H9 (cell line): ENCODE measurements at regions not wholly inside any gene's neighbourhood (a gene's known extent, or its start where the extent isn't known, plus 50 kb on each side); places are given as distances from the start of the nearest gene placed in this dataset.

ENCODE experiments used
- DNase-seq: peaks from one replicate; pipeline ENCODE4 v3.0.0-alpha.2; 2017
- H2AFZ ChIP-seq: one replicate; pipeline ENCODE4 v1.6.1; 2013; ENCODE audit warnings: mild to moderate bottlenecking, low read length, control low read depth, moderate library complexity
- H2AK5ac ChIP-seq: 2 replicates; pipeline ENCODE4 v1.6.1; 2013; ENCODE audit warnings: low read length, control low read depth, mixed read lengths; ENCODE audit not compliant: insufficient read length
- H2BK120ac ChIP-seq: one replicate; pipeline ENCODE4 v1.6.1; 2013; ENCODE audit warnings: low read depth, mild to moderate bottlenecking, low read length, control low read depth, inconsistent platforms; ENCODE audit not compliant: poor library complexity, severe bottlenecking
- H2BK12ac ChIP-seq: 2 replicates; pipeline ENCODE4 v1.6.1; 2013; ENCODE audit warnings: low read length, control low read depth, mixed read lengths, low read depth; ENCODE audit not compliant: insufficient read length
- H2BK15ac ChIP-seq: 2 replicates; pipeline ENCODE4 v1.6.1; 2013; ENCODE audit warnings: low read depth, low read length, control low read depth
- H2BK20ac ChIP-seq: one replicate; pipeline ENCODE4 v1.6.1; 2013; ENCODE audit warnings: low read depth, mild to moderate bottlenecking, low read length, control low read depth, inconsistent platforms; ENCODE audit not compliant: poor library complexity, severe bottlenecking
- H2BK5ac ChIP-seq: 2 replicates; pipeline ENCODE4 v1.6.1; 2013; ENCODE audit warnings: low read length, control low read depth, mixed read lengths; ENCODE audit not compliant: insufficient read length
- H3K14ac ChIP-seq: 2 replicates; pipeline ENCODE4 v1.6.1; 2013; ENCODE audit warnings: low read length, control low read depth; ENCODE audit not compliant: insufficient read depth
- H3K18ac ChIP-seq: 2 replicates; pipeline ENCODE4 v1.6.1; 2013; ENCODE audit warnings: low read depth, mild to moderate bottlenecking, mixed read lengths, low read length, control low read depth; ENCODE audit not compliant: insufficient read length
- H3K23ac ChIP-seq: 2 replicates; pipeline ENCODE4 v1.6.1; 2013; ENCODE audit warnings: low read length, control low read depth, mixed read lengths, low read depth; ENCODE audit not compliant: insufficient read length
- H3K23me2 ChIP-seq: 2 replicates; pipeline ENCODE4 v1.6.1; 2013; ENCODE audit warnings: low read depth, mild to moderate bottlenecking, mixed read lengths, low read length, control low read depth; ENCODE audit not compliant: insufficient read length, poor library complexity, severe bottlenecking
- H3K27ac ChIP-seq: 2 replicates; pipeline ENCODE4 v1.5.1; 2013; ENCODE audit warnings: low read length, control low read depth, mixed read lengths, low read depth; ENCODE audit not compliant: insufficient read length
- H3K27me3 ChIP-seq: 2 replicates; pipeline ENCODE4 v1.6.1; 2013; ENCODE audit warnings: low read length, control low read depth, inconsistent platforms; ENCODE audit not compliant: insufficient read depth
- H3K4ac ChIP-seq: 2 replicates; pipeline ENCODE4 v1.6.1; 2013; ENCODE audit warnings: low read depth, mild to moderate bottlenecking, control low read depth, inconsistent platforms, low read length, moderate library complexity
- H3K4me1 ChIP-seq: 2 replicates; pipeline ENCODE4 v1.6.1; 2013; ENCODE audit warnings: low read length, control low read depth, inconsistent platforms; ENCODE audit not compliant: insufficient read depth
- H3K4me2 ChIP-seq: 2 replicates; pipeline ENCODE4 v1.6.1; 2013; ENCODE audit warnings: low read length, control low read depth, mixed read lengths; ENCODE audit not compliant: insufficient read length, insufficient read depth
- H3K56ac ChIP-seq: 2 replicates; pipeline ENCODE4 v1.6.1; 2013; ENCODE audit warnings: low read depth, mild to moderate bottlenecking, mixed read lengths, low read length, control low read depth; ENCODE audit not compliant: insufficient read length
- H3K79me1 ChIP-seq: 2 replicates; pipeline ENCODE4 v1.6.1; 2013; ENCODE audit warnings: low read depth, mild to moderate bottlenecking, moderate library complexity, low read length, control low read depth, inconsistent platforms; ENCODE audit not compliant: insufficient read depth, poor library complexity, severe bottlenecking
- H3K79me2 ChIP-seq: 2 replicates; pipeline ENCODE4 v1.6.1; 2013; ENCODE audit warnings: low read length, control low read depth, inconsistent platforms; ENCODE audit not compliant: insufficient read depth
- H3K9ac ChIP-seq: 2 replicates; pipeline ENCODE4 v1.6.1; 2013; ENCODE audit warnings: low read length, control low read depth, mixed read lengths; ENCODE audit not compliant: insufficient read length; ENCODE audit errors: extremely low read depth
- H3K9me3 ChIP-seq: one replicate; pipeline ENCODE4 v1.6.1; 2013; ENCODE audit warnings: low read depth, low read length, inconsistent platforms; ENCODE audit not compliant: control insufficient read depth
- H3T11ph ChIP-seq: one replicate; pipeline ENCODE4 v1.6.1; 2013; ENCODE audit warnings: mild to moderate bottlenecking, low read length, control low read depth, inconsistent platforms
- H4K20me1 ChIP-seq: one replicate; pipeline ENCODE4 v1.6.1; 2013; ENCODE audit not compliant: control insufficient read depth, insufficient read length, insufficient read depth
- H4K5ac ChIP-seq: 2 replicates; pipeline ENCODE4 v1.6.1; 2013; ENCODE audit warnings: low read depth, mild to moderate bottlenecking, mixed read lengths, low read length, control low read depth; ENCODE audit not compliant: insufficient read length
- H4K8ac ChIP-seq: replicated peaks from 2 replicates; pipeline ENCODE4 v1.6.1; 2013; ENCODE audit warnings: low read length, control low read depth, mixed read lengths, low read depth; ENCODE audit not compliant: insufficient read length
- H4K91ac ChIP-seq: 2 replicates; pipeline ENCODE4 v1.6.1; 2013; ENCODE audit warnings: low read depth, mild to moderate bottlenecking, moderate library complexity, mixed read lengths, low read length, control low read depth; ENCODE audit not compliant: insufficient read length
- H3K27ac Mint-ChIP-seq, 3 experiments: 2 replicates in 2 of 3; 3 replicates in 1 of 3; pipeline ENCODE4 v1.8.0; 2020 to 2021; ENCODE audit warnings: mixed read lengths in 3 of 3, mild to moderate bottlenecking in 1 of 3, moderate library complexity in 1 of 3
- H3K27me3 Mint-ChIP-seq: 2 replicates; pipeline ENCODE4 v1.8.0; 2021; ENCODE audit warnings: low read depth, mild to moderate bottlenecking, moderate library complexity, mixed read lengths
- H3K36me3 Mint-ChIP-seq, 3 experiments: 2 replicates in 2 of 3; 3 replicates in 1 of 3; pipeline ENCODE4 v1.8.0; 2020 to 2021; ENCODE audit warnings: low read depth in 3 of 3, mixed read lengths in 3 of 3; ENCODE audit not compliant: insufficient read depth in 1 of 3
- H3K4me1 Mint-ChIP-seq, 2 experiments: 2 replicates each; pipeline ENCODE4 v1.8.0; 2020; ENCODE audit warnings: mixed read lengths in 2 of 2
- H3K4me3 Mint-ChIP-seq, 2 experiments: 2 replicates in 1 of 2; 3 replicates in 1 of 2; pipeline ENCODE4 v1.8.0; 2020 to 2021; ENCODE audit warnings: mild to moderate bottlenecking in 2 of 2, mixed read lengths in 2 of 2, moderate library complexity in 1 of 2
- H3K9me3 Mint-ChIP-seq, 2 experiments: 2 replicates in 1 of 2; 3 replicates in 1 of 2; pipeline ENCODE4 v1.8.0; 2020; ENCODE audit warnings: mild to moderate bottlenecking in 2 of 2, mixed read lengths in 2 of 2, moderate library complexity in 1 of 2
- CTCF ChIP-seq: fragments of 200-600 bp; sonication (generic); conservative IDR thresholded peaks from 3 replicates; pipeline ENCODE4 v1.8.0; 2021; ENCODE audit warnings: antibody characterized with exemption, mild to moderate bottlenecking
- WGBS: extraction: QIAGEN DNeasy Blood & Tissue Kit; methylation state at CpG from one replicate; pipeline ENCODE4 v1.1.7; 2013; ENCODE audit warnings: missing lambda C conversion rate, low lambda C conversion rate, mixed read lengths; ENCODE audit not compliant: insufficient read length; ENCODE audit errors: extremely low coverage; 5-methylcytosine and 5-hydroxymethylcytosine counted together

DNA sequence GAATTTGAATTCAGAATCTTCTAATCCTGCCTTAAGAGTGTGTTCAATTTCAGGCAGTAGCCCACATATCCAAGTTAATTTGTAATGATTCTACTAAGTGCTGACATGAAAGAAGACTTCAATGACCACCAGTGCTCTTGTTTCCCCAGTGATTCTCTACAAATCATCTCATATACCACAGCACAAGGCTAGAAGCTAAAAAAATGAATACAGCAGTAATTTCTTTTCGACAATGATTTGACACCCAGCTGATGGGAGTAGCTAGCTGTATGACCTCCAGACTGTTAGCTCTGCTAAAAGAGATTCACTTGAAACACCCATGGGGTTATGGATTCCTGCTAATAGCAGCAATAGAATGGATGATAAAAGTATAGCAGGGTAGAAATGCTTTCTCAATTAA lies 217.0 kb upstream of the TMEFF2 start:
- Histone ChIP-seq H4K5ac (no peak overlapping the region), H3T11ph (no peak overlapping the region), H2AFZ (no peak overlapping the region), H2BK12ac (no peak overlapping the region), H4K20me1 (no peaks in the 10 kb centered on the region), H2BK120ac (no peak overlapping the region), H2BK15ac (no peak overlapping the region), H3K14ac (no peak overlapping the region), H3K4ac (no peak overlapping the region), H3K18ac (no peak overlapping the region), H4K8ac (no peak overlapping the region), H3K4me2 (no peak overlapping the region), H2AK5ac (no peak overlapping the region), H3K23me2 (no peaks in the 10 kb centered on the region), H2BK5ac (no peak overlapping the region), H3K23ac (no peak overlapping the region), H3K27me3 (no peaks in the 10 kb centered on the region), H3K56ac (no peak overlapping the region), H2BK20ac (no peak overlapping the region), H3K79me1 (no peaks in the 10 kb centered on the region), H3K79me2 (no peaks in the 10 kb centered on the region), H3K9me3 (no peaks in the 10 kb centered on the region), H3K9ac (no peak overlapping the region), H4K91ac (no peak overlapping the region), H3K4me1 (no peaks in the 10 kb centered on the region), H3K27ac (no peak overlapping the region)
- Mint-ChIP-seq H3K4me1 (peaks cover 10 to 11% of the 10 kb centered on the region in 2 experiments), H3K36me3 (no peaks in the 10 kb centered on the region), H3K9me3 (no peaks in the 10 kb centered on the region; a peak in 1 of 5 replicates), H3K27ac (no peak overlapping the region), H3K4me3 (no peak overlapping the region), H3K27me3 (no peaks in the 10 kb centered on the region)
- DNase-seq = no peak
- WGBS = no CpG with 5 or more reads among the region's 1 CpG
- no peak for TF ChIP-seq CTCF
